ENCODE measurements at regions not wholly inside any gene's neighbourhood (a gene's known extent, or its start where the extent isn't known, plus 50 kb on each side); places are given as distances from the start of the nearest gene placed in this dataset.

- H3K27me3 ChIP-seq (replicated peaks in 1 of 4; ENCODE audit: control insufficient read depth in 3 of 4, extremely low read depth in 1 of 4, insufficient read depth in 3 of 4, low read length in 3 of 4), result no peaks in the 10 kb centered on the region
- TF ChIP-seq CBX8 (IDR thresholded peaks at IDR 0.05; ENCODE audit: borderline replicate concordance, low read depth, low read length) (no peak), ZNF274 (IDR thresholded peaks at IDR 0.05; ENCODE audit: borderline replicate concordance, extremely low read depth, low read length) (no peak), RXRA (IDR thresholded peaks at IDR 0.05; ENCODE audit: insufficient read depth, low read depth, low read length) (no peak), NANOG (IDR thresholded peaks at IDR 0.05; ENCODE audit: insufficient read depth, low read depth, low read length, poor library complexity, severe bottlenecking) (no peak), CTBP2 (IDR thresholded peaks at IDR 0.05; ENCODE audit: borderline replicate concordance, insufficient read depth, insufficient read length, low read length) (no peak), CEBPB (IDR thresholded peaks at IDR 0.05; ENCODE audit: low read depth, low read length) (no peak), BACH1 (IDR thresholded peaks at IDR 0.05; ENCODE audit: low read length) (no peak), CTCF (IDR thresholded peaks at IDR 0.05; ENCODE audit: control extremely low read depth in 1 of 3, insufficient read depth in 1 of 3, low read depth in 1 of 3, low read length in 3 of 3) (no peak), RNF2 (IDR thresholded peaks at IDR 0.05; ENCODE audit: borderline replicate concordance, low read depth, low read length, missing control alignments, poor library complexity, severe bottlenecking) (no peak)
- no peak overlapping the region for H3K4ac ChIP-seq (replicated peaks; ENCODE audit: insufficient read length, low read depth, low read length)
- no peak overlapping the region for H3K4me2 ChIP-seq (ENCODE audit: insufficient read depth in 1 of 2, low read depth in 2 of 2, low read length in 2 of 2)
- H4K8ac ChIP-seq (ENCODE audit: extremely low read depth, insufficient read depth, low read length), result no peak overlapping the region
- no peak overlapping the region for H3K56ac ChIP-seq (replicated peaks; ENCODE audit: insufficient read length, low read depth, low read length)
- no peak overlapping the region for H2BK12ac ChIP-seq (ENCODE audit: low read depth, low read length)
- FAIRE-seq (no peak), DNase-seq (ENCODE audit: low read depth in 1 of 2, low spot score in 2 of 2) (no peak)
- H3K79me1 ChIP-seq (ENCODE audit: low read depth, low read length), result no peaks in the 10 kb centered on the region
- no peak overlapping the region for H3K27ac ChIP-seq (ENCODE audit: low read depth, low read length)
- H2BK20ac ChIP-seq (ENCODE audit: low read length), result no peak overlapping the region
- no peak overlapping the region for H3K4me3 ChIP-seq (ENCODE audit: extremely low read depth in 1 of 4, insufficient read depth in 2 of 4, low read depth in 3 of 4, low read length in 4 of 4)
- H3K36me3 ChIP-seq (ENCODE audit: control insufficient read depth in 2 of 4, insufficient read depth in 4 of 4, low read length in 3 of 4), result no peaks in the 10 kb centered on the region
- ChIA-PET POLR2A (ENCODE audit: partially characterized antibody) (no interaction called here), CTCF (ENCODE audit: partially characterized antibody) (no interaction called here)
- H2BK120ac ChIP-seq (replicated peaks; ENCODE audit: low read depth, low read length), result no peak overlapping the region
- WGBS, 2 experiments (ENCODE audit: extremely low coverage in 1 of 2, insufficient coverage in 1 of 2, insufficient read length in 1 of 2, insufficient replicate concordance in 2 of 2, low coverage in 1 of 2, low lambda C conversion rate in 2 of 2, missing lambda C conversion rate in 1 of 2), result 94% methylated on average over 4 of the region's 4 CpGs; no CpG with 5 or more reads in 1 of the 2 experiments
- H3K23me2 ChIP-seq (ENCODE audit: low read depth, low read length), result no peaks in the 10 kb centered on the region
- H4K91ac ChIP-seq (replicated peaks; ENCODE audit: insufficient read length, low read length), result no peak overlapping the region
- H3K9ac ChIP-seq (replicated peaks in 1 of 4; ENCODE audit: extremely low read depth in 1 of 4, low read depth in 3 of 4, low read length in 3 of 4), result no peak overlapping the region
- no peak overlapping the region for H3K18ac ChIP-seq (ENCODE audit: extremely low read depth, low read length)
- H3K4me1 ChIP-seq (replicated peaks in 1 of 4; ENCODE audit: control insufficient read depth in 3 of 4, insufficient read depth in 4 of 4, low read length in 3 of 4), result no peaks in the 10 kb centered on the region
- peaks cover 0 to 2% of the 10 kb centered on the region in 2 experiments; a peak in 1 of 4 replicates for H3K9me3 ChIP-seq (ENCODE audit: insufficient read depth in 2 of 2, low read depth in 1 of 2, low read length in 1 of 2)
- no peaks in the 10 kb centered on the region for H3K79me2 ChIP-seq (ENCODE audit: control insufficient read depth in 1 of 2, insufficient read depth in 2 of 2, low read length in 2 of 2)
- H2BK15ac ChIP-seq (ENCODE audit: low read length), result no peak overlapping the region
- no peak overlapping the region for H2AFZ ChIP-seq (ENCODE audit: low read length)
- H3K23ac ChIP-seq (ENCODE audit: insufficient read length), result no peak overlapping the region
- H2BK5ac ChIP-seq (ENCODE audit: low read depth, low read length), result no peak overlapping the region
- H3K14ac ChIP-seq (ENCODE audit: insufficient read length), result no peak overlapping the region
- no peak overlapping the region for H4K5ac ChIP-seq (ENCODE audit: insufficient read length, low read depth, low read length)
- no peak overlapping the region for H2AK5ac ChIP-seq (ENCODE audit: low read depth, low read length)
- H4K20me1 ChIP-seq (replicated peaks in 1 of 2; ENCODE audit: control insufficient read depth in 1 of 2, insufficient read depth in 2 of 2, low read length in 2 of 2), result no peaks in the 10 kb centered on the region
Measured at GRCh38 chr18:68288408-68288807, 426.5 kb downstream of the TMX3 start.
